Ovary (tissue), 3 donors: ENCODE measurements at regions not wholly inside any gene's neighbourhood (a gene's known extent, or its start where the extent isn't known, plus 50 kb on each side); places are given as distances from the start of the nearest gene placed in this dataset.

Source experiments
- EP300 ChIP-seq: sonication (generic); formaldehyde crosslinking; IDR thresholded peaks from one replicate; pipeline ENCODE4 v1.6.1; 2017; ENCODE audit warnings: antibody characterized with exemption
- POLR2A ChIP-seq: fragments of 450-650 bp; IDR thresholded peaks from one replicate; pipeline ENCODE4 v1.6.1; 2017; ENCODE audit warnings: antibody characterized with exemption, mild to moderate bottlenecking, moderate library complexity
- TF ChIP-seq, protein P1 (sequence below), 3 donors: fragments of 450-650 bp in 2 of 3; fragments of 200-600 bp in 1 of 3; IDR thresholded peaks; one replicate each; pipeline versions ENCODE4 v1.5.1 to v1.8.0; 2016 to 2022; ENCODE audit warnings: antibody characterized with exemption in 3 of 3, mild to moderate bottlenecking in 1 of 3
- donor health status: DM: no; HTN: no; CAD: no.

DNA sequence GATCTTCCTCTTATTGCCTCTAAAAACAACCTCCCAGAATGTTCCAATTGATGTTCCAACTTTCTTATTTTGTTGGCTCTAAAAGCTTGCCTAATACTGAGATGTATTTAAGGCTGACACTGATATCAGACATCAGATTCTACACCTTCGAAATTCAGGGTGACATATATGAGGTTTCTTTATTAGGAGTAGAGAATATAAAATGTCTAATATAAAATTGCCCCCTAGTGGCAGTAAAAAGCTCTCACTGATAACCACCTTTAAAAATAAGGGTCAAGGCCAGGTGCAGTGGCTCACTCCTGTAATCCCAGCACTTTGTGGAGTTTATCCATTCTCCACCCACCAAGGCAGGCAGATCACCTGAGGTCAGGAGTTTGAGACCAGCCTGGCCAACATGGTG lies 789.7 kb upstream of the SLC39A10 start:
- TF ChIP-seq, protein P1, sequence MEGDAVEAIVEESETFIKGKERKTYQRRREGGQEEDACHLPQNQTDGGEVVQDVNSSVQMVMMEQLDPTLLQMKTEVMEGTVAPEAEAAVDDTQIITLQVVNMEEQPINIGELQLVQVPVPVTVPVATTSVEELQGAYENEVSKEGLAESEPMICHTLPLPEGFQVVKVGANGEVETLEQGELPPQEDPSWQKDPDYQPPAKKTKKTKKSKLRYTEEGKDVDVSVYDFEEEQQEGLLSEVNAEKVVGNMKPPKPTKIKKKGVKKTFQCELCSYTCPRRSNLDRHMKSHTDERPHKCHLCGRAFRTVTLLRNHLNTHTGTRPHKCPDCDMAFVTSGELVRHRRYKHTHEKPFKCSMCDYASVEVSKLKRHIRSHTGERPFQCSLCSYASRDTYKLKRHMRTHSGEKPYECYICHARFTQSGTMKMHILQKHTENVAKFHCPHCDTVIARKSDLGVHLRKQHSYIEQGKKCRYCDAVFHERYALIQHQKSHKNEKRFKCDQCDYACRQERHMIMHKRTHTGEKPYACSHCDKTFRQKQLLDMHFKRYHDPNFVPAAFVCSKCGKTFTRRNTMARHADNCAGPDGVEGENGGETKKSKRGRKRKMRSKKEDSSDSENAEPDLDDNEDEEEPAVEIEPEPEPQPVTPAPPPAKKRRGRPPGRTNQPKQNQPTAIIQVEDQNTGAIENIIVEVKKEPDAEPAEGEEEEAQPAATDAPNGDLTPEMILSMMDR (IDR thresholded peaks at IDR 0.05) = no peak
- TF ChIP-seq EP300 (no peak), POLR2A (no peak)
